NCI-H1417 (cell line): ENCODE measurements at regions not wholly inside any gene's neighbourhood (a gene's known extent, or its start where the extent isn't known, plus 50 kb on each side); places are given as distances from the start of the nearest gene placed in this dataset.

Experiments used
- DNase-seq, 3 experiments: peaks; one replicate each; lab custom pipeline; 2025; lab: John Stamatoyannopoulos, UW

DNA sequence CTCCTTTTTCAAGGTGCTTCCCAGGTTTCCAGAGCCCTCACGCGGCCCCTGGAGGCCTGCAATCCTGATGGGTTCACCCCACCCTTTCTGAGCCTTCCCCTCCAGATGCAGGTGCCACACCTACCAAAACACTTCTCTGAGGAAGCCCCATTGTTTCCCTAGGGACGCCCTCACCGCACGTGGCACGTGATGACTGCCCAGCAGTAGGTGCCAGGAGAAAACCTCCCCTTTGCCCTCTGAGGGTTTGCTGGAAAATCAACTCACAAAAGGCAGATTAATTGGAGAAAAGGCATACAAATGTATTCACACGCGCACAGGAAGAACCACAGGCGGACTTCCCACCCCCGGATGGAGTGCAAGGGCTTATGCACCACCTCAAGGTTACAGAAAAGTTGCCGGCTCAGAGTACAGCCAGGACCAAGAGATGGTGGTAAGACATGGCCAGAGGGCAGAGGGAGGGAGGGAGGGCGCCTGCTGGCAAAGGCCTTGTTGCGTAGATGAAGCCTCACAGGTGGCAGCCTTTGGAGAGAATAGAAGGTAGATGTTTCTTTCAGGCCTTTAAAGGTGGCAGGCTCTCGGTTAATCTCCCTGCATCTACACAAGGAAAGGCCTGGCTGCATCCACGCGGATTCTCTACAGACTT is 269.4 kb upstream of the RAB6C start:
- peak in 1 of 3 experiments; percentile 35 for DNase-seq

DNA sequence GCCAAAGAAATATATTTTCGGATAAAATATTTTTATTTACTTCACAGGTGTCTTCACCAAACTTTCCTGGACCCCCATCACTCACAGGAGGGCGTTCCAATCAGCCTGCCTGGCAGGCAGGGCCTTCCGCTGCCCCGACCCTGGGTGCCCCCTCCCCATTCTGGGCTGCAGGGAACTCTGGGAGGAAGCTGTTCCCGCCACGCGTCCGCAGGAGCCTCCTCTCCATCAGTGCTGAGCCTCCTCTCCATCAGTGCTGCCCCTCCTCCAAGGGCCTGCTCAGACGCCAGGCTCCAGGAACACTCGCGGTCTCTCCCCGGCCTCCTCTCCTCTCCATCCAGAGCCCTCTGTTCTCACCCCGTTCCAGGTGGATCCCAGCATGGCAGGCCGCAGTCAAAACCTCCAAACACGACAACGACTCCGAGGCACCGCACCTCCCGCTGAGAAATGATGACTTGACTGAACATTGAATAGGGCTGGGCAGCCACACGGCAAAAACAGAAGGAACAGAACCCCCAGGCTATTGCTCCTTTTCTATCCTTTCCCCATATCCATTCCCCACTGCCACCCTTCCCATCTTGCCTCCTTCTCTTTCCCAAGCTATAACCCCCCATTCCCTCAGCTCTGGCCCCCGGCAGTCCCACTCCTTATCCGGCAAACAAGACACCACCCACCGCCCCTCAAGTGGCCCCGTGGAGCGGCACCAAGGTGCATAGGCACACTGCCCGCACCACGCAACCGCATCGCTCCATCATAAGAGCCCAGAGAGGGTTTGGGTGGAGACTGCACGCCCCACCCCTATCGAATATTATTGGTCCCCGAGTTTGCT is 268.6 kb upstream of the RAB6C start:
- DNase-seq = no peak

DNA sequence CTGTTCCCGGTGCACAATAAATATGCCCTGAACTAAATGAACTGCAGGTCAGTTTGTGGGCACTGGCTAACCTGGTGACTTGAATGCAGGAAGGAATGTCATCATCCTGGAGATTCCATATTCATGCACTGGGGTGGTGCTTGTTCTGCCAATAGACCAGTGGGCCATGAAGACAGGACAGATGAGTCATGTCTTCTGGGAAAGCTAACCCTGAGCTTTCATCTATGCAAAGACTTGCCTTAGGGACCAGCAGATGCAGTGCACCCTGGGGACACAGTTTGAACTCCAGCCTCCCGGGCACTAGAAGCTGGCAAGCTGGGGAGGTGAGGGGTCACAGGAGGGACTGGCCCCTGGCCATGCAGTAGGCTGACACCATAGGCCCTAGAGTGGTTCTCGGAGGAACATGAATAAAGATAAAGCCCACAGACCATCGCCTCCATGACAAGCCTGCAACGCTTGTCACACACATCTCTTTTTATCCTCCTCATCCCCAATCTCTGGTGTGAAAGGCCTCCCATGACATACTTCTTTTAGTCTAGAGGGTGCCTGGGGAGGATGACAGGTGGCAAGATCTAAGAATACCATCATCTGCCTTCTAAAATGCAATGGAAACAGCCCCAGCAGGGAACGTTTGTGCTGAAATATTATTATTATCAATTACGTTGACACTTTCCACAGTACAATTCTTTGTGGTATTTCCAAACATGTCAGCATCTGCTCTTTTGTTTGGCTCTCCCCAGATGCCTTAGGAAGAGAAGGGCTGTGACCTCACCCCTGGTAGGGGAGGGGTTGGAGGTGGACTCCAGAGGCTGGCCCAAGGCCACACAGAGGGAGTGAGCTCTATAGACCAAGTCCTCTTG is 267.4 kb upstream of the RAB6C start:
- DNase-seq = peak in 1 of 3 experiments; percentile 4

DNA sequence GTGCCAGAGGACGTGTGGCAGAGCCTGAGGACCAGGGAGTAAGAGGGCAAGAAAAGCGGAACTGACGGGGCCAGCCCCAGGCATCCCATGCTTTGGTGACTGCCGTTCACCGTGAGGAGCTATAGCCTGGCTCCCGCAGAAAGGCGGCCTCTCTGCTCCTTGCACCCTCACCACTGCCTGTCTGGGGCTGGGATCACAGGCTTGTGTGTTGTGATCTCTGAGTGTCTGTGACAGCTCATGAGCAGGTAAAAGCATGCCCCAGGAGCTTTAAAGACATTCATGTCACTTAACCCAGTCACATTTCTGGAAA is 266.8 kb upstream of the RAB6C start:
- DNase-seq = no peak

DNA sequence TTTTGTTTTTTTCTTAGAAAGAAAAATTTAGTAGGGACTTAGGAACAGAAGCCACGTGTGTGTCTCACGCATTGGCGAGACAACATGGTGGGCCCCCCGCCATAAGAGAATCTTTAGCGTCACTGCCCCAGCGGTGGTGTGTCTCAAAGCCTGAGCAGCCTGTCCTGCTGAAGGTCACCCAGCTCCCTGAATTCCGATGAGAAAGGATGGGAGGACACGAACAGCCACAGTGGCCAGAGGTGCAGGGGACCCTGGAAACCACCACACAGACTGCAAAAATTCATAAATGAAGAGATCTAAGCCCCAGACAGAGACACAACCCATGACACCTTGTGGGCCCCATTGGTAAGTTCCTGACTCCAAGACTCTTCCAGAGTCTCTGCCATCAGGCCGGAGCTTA is 266.1 kb upstream of the RAB6C start:
- no peak for DNase-seq

DNA sequence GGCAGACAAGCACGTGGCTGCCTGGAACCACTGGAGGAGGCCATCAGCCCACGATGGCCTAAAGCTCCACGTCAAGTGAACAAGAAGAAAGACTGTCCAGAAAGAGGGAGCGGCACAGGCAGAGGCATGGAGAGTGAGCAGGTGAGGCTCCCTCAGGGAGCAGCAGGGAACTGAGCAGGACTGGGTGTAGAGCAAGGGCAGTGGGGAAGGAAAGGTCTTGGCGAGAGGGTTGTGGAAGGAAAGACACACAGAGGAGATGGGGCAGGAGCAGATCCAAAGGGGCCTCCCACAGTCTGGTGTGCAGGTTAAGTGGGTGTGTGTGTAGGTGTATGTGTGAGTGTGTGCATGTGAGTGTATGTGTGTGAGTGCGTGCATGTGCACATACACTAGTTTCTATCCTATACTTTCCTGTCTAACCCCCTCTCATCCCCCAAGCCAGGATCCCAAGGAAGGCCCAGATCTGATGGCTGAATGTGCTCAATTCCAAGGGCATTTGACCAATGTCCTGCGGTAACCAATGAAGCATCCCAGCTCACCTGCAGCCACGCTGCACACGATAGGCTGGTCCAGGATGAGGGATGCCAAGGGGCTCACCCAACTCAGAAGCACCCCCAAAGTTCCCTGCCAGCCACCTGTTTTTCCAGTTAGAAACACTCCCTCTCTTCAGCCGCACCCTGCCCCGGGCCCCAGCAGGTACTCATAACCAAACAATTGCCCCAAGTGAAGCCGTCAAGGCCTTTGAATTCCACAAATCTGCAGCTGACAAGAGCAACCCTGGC is 262.5 kb upstream of the RAB6C start:
- no peak for DNase-seq

DNA sequence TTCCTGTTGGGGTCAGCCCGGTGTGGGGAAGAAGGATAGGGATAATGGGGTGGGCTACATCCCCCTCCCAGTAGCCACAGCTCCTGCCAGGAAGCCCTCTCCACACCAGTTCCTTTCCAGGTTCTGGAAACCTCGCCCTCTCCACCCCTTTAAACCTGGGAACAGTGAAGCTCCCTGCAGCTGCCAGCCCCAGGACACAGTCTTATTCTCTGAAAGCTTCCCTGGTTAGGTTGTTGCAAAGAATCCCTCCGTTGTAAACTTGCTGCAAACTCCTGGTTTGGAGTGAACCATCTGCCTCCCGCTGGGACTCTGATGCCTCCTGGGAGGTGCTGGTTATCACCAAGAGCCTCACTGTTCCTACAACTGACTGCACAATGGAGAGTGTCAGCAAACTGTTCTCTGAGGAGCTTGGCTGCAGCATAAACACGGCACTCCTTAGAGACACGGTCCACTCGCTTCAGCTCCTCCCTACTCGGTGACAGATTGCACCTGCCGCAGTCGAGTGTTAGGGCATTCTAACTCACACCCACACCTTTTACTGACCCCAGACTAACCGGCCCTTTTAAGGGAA is 261.8 kb upstream of the RAB6C start:
- DNase-seq = peak in 1 of 3 experiments; percentile 47

DNA sequence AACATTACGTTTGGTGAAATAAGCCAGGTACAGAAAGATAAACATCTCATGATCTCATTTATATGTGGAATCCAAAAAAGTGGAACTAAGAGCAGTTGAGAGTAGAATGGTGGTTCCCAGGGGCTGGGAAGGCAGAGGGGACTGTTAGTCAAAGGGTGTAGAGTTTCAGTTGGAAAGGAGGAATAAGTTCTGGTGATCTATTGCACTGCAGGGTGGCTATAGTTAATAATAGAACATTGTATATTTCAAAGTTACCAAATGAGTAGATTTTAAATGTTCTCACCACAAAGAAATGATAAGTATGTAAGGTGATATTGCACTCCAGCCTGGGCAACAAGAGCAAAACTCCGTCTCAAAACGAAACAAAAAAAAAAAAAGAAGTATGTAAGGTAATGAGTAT is 260.1 kb upstream of the RAB6C start:
- no peak for DNase-seq

DNA sequence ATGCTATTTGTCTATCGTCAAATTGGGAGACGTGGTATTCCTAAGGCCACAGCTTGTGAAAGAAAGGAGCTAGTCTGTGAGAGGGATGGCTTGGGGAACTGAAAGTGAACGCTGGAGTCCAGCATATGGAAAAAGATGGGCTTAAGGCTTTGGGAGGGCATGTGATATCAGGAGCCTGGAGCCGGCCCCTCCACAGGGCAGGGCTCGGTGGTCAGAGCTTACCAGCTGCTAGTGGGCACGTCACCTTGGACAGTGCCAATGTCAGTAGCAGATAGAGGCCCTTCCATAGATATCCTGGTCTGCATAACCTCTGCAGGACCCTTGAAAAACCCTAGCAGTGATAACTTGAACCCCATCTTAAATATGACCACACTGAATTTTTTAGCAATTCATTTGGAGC is 259.1 kb upstream of the RAB6C start:
- no peak for DNase-seq

DNA sequence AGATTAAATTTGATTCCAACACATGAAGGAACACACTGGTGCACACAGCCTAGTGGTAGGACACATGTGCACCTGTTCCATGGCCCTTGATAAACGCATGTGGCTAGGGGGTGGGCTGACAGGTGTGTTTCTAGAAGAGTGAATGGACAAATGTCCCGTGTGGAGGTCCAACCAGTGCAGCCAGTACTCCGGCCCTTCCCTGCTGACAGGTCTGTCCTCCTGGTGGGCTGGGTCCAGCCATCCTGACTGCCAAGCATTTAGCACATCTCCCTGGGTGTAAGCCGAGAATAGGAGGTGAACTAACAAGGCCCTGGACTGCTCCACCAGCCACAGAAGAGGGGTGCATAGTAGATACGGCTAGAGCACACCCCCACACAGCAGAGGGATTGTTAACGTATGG is 258.7 kb upstream of the RAB6C start:
- no peak for DNase-seq

DNA sequence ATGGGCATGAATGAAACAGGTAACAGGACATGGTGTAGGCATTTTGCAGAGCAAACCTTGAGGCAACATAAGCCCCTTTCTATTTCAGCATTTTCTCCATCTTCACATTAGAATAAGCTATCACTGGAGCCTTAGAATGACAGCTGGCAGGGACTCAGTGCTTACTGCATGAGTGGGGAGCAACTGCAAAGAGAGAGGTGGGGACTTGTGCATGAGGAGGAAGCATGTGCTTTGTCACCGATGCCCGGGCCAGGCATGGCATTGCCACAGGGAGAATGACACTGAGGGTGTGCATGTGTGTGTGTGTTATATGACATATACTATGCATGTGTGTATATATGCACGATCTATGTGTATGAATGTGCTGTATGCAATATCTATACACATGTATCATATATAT is 258.2 kb upstream of the RAB6C start:
- DNase-seq = no peak

DNA sequence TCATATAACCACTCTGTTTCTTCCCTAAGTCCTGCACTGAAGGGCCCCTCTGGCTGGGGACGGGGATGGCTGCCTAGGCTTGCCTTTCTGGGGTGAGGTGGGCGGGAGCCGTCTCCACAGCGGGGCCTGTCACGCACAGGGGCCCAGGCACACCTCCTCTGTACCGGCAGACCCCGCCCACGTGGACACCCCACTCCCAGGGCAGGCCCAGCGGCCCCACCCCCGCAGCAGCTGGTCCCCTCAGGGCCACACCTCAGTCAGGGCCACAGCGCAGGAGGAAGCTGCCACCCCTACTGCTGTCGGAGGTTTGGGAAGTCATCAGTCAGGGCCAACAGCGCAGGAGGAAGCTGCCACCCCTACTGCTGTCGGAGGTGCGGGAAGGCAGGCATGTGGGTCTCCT is 257.6 kb upstream of the RAB6C start:
- no peak for DNase-seq

DNA sequence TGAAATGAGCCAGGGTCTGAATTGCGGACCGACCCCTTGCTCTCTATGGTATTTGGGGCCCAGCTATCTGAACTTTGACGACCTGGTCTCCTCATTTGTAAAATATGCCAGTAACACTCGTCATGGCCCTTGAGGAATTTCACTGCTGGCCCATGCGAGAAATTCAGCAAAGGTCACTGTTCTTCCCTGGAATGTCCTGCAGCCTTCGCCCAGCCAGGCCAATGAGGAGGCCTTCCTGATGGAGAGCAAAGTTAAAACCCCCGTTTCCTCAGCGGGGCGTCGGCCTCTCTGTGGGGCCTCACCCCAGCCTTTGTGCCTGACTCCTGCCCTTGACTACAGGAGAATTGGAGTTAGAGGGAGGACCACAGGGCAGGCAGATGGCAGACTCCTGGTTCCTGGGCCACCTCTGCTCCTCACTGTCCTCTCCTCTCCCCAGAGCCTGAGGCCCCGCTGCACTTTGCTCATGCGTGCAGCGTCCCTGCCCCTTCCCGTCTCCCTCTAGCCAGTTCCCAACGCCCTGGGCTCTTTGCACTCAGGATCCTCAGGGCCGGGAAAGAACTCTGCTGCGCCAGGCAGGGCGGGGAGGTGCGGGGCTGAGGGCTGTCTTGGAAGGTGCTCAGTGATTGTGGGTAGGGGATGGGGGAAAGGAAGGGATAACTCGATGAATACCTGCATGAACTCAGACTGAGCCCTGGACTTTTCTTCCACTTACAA is 257.0 kb upstream of the RAB6C start:
- no peak for DNase-seq

DNA sequence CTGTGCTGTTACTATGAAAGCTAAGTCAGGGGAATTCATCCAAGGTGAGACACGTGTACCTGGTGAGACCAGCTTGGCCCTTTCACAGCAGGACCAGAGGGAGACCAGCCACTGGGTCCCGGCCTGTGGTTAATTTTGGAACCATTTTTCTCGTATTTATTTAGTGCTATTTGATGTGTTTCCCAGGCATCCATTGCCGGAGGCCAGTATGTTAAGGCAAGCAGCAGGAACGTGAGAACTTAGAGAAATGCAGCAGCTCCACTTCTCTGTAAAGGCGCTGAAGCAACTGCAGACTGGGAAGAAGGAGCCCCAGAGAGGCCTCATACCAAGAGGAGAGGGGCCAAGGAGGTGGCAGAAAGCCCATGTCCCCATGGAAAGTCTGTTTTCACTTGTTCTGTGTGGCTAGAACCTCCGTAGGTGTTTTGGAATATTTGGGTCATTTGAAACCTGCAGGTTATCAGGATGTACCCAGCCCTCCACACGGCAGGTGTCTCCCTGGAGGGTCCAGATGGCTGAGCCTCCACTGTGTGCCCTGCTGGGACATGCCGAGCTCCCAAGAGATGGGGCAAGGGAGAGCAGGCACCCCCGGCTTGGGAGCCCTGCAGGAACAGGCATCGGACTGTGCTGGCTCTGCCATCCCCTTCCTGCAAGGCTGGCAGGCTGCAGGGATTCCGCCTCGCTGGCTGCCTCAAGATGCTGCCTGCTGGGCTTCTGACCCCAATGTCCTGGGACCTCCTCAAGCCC is 256.0 kb upstream of the RAB6C start:
- no peak for DNase-seq

DNA sequence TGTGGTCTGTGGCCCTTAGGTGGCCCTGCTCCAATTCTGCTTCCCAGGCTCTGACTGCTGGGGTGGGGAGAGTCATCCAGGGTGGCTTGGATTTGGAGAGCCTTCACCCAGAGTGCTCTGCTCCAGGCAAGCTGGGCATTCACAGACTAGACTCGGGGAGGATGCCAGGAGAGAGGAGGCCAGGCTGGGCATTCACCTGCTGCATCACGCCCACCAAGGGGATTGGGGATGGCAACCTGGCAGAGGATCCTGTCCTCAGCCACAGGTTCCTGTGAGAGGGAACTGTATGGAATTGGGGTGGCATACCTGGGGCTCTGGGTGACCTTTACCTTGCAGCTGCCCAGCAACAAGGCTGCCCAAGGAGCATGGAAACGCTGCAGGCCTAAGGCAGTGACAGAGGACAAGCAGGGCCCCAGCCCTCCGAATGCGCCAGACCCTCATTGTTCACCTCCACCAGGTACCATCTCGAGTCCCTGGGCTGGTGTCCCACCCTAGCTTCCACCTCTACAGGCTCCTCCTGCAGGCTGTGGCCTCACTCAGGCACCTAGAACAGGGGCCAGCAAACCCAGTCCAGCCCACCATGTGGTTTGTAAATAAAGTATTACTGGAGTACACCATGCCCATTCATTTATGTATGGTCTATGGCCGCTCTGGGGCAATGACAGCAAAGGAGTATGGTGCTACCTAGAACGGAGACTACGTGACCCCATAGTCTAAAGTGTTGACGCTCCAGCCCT is 255.3 kb upstream of the RAB6C start:
- no peak for DNase-seq

DNA sequence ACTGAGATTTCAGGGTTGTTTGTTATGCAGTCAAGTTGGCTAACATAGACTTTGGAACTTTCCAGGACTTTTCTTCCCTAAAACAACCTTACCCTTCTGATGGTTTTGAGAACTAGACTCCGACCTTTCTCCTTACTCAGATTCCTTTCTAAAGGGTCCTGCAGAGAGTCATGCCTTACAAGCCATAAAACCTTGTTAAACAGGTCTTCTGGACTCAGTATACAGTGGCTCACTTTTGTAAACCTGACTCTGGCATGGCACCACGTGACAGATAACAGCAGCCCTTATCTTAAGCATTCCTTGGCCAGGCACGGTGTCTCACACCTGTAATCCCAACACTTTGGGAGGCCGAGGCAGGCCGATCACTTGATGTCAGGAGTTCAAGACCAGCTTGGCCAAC is 253.2 kb upstream of the RAB6C start:
- DNase-seq = no peak

DNA sequence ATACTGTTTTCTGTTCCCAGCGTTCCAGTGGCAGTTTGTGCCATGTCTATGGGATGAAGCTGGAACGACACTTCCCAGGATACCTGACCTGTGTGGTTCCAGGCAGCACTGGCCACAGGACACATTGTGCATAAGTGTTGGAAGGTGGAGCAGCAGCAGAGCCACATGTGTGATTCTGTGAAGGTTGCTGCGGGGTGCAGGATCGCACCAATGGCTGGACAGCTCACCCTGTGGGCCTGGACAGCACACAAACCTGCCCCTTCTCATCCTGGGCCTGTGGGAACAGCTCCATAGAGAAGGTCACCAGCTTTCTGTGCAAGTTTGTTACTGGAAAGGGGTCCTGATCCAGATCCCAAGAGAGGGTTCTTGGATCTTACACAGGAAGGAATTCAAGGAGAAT is 252.2 kb upstream of the RAB6C start:
- DNase-seq = no peak

DNA sequence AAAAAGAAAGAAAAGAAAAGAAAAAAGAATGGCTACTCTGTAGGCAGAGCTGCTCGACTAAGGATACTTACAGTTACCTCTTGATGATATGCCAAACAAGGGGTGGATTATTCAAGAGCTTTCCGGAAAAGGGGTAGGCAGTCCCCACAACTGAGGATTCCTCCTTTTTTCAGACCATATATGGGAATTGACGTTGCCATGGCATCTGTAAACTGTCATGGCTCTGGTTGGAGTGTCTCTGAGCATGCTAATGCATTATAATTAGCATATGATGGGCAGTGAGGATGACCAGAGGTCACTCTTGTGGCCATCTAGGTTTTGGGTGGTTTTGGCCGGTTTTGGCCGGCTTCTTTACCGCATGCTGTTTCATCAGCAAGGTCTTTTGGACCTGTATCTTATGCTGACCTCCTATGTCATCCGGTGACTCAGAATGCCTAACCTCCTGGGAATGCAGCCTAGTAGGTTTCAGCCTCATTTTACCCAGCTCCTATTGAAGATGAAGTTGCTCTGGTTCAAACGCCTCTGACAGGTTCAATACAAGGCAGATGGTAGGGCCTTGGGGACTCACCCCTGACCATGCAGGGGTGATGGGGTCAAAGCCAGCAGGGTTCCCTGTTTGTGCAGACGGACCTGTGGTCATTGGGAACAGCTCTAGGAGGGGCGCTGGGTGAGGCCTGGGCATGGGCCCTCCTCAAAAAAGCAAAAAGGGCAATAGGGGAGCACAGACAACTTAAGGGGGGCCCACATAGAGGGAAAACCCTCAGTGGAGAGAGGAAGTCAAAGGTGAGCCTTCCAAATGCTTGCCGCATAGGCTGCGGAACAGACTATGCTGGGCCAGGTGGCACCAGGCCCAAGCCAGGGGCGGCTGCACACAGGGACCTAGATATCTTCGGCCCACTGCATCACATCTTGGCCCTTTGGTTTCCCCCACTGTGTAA is 251.2 kb upstream of the RAB6C start:
- DNase-seq = no peak

DNA sequence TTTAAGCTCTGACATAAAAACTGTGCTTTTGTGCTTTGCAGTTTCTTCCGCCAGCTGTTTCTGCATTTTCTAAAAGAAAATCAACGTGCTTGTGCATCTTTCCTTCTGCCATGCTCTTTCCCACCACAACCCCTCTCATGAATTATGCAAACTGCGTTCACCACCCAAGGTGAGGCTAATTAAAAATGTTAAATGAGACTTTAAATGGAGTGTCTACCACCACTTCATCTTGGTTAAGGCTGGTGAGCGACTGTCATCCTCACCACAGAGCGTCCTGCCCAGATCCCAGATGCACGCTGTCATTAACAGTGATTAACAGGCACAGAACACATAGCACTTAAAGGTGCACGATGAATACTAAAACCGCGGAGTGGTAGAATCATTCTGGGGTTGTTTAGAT is 250.5 kb upstream of the RAB6C start:
- DNase-seq = no peak
